HEK293 (cell line): ENCODE measurements at regions not wholly inside any gene's neighbourhood (a gene's known extent, or its start where the extent isn't known, plus 50 kb on each side); places are given as distances from the start of the nearest gene placed in this dataset.

Source experiments
- CTCF ChIP-seq: fragments of 450-650 bp; formaldehyde crosslinking; IDR thresholded peaks from 2 replicates; pipeline ENCODE4 v1.5.1; 2016; ENCODE audit warnings: missing biosample characterization, missing genetic modification characterization
- TSHZ1 ChIP-seq: fragments of 450-650 bp; formaldehyde crosslinking; IDR thresholded peaks from 2 replicates; pipeline ENCODE4 v1.5.1; 2016; ENCODE audit warnings: missing biosample characterization, missing genetic modification characterization, borderline replicate concordance
- ZNF404 ChIP-seq: fragments of 450-650 bp; formaldehyde crosslinking; IDR thresholded peaks from 2 replicates; pipeline ENCODE4 v1.5.1; 2017; ENCODE audit warnings: missing biosample characterization, missing genetic modification characterization

GRCh38 chr5:163894645-163895044 lies 389.2 kb downstream of the MAT2B start:
- TF ChIP-seq TSHZ1 (no peak), CTCF (tag by site-specific recombination) (no peak), ZNF404 (tag by site-specific recombination) (no peak)
